ENCODE measurements at regions not wholly inside any gene's neighbourhood (a gene's known extent, or its start where the extent isn't known, plus 50 kb on each side); places are given as distances from the start of the nearest gene placed in this dataset.

- Histone ChIP-seq H2AK5ac (ENCODE audit: low read length) (no peak overlapping the region), H3K27ac (ENCODE audit: low read depth, low read length) (no peak overlapping the region), H2BK12ac (ENCODE audit: low read length) (no peak overlapping the region), H3K9me3 (ENCODE audit: insufficient read depth, low read depth, low read length) (no peaks in the 10 kb centered on the region), H3K79me1 (ENCODE audit: low read length) (no peaks in the 10 kb centered on the region), H3K9ac (ENCODE audit: low read length) (no peak overlapping the region), H3K27me3 (ENCODE audit: insufficient read depth, low read length) (no peaks in the 10 kb centered on the region), H4K8ac (ENCODE audit: low read depth, low read length) (no peak overlapping the region), H3K14ac (ENCODE audit: low read length) (no peak overlapping the region), H3K18ac (ENCODE audit: low read length) (no peak overlapping the region), H3K4me2 (ENCODE audit: low read length) (no peak overlapping the region), H2BK120ac (ENCODE audit: insufficient read depth, low read length, poor library complexity) (no peak overlapping the region), H4K91ac (ENCODE audit: low read depth, low read length) (no peak overlapping the region), H2BK5ac (ENCODE audit: low read depth, low read length, poor library complexity) (no peak overlapping the region), H3K4me1 (ENCODE audit: control insufficient read depth in 1 of 2, insufficient read depth in 2 of 2, low read length in 2 of 2) (no peaks in the 10 kb centered on the region), H3K4ac (ENCODE audit: low read depth, low read length) (no peak overlapping the region), H2AFZ (ENCODE audit: insufficient read depth, low read length, poor library complexity) (no peak overlapping the region), H3K4me3 (ENCODE audit: low read depth, low read length) (no peak overlapping the region), H3K79me2 (ENCODE audit: control insufficient read depth, insufficient read depth, low read length, poor library complexity) (no peaks in the 10 kb centered on the region), H4K12ac (ENCODE audit: low read depth, low read length) (no peak overlapping the region), H3K36me3 (ENCODE audit: control insufficient read depth in 1 of 2, insufficient read depth in 2 of 2, low read length in 2 of 2) (no peaks in the 10 kb centered on the region), H3K23ac (ENCODE audit: low read length) (no peak overlapping the region)
- WGBS (ENCODE audit: extremely low coverage, insufficient coverage, insufficient read length) = no CpG with 5 or more reads among the region's 6 CpGs
- DNase-seq = no peak
Observed at GRCh38 chr5:82362636-82363035, 84.5 kb upstream of the RPS23 start.

- no CpG with 5 or more reads among the region's 3 CpGs for WGBS (ENCODE audit: extremely low coverage, insufficient coverage, insufficient read length)
- no peak for DNase-seq
- no peaks in the 10 kb centered on the region for H3K79me2 ChIP-seq (ENCODE audit: control insufficient read depth, insufficient read depth, low read length, poor library complexity)
- no peak overlapping the region for H4K91ac ChIP-seq (ENCODE audit: low read depth, low read length)
- H4K8ac ChIP-seq (ENCODE audit: low read depth, low read length) = no peak overlapping the region
- no peak overlapping the region for H2AFZ ChIP-seq (ENCODE audit: insufficient read depth, low read length, poor library complexity)
- H3K23ac ChIP-seq (ENCODE audit: low read length) = no peak overlapping the region
- H2BK120ac ChIP-seq (ENCODE audit: insufficient read depth, low read length, poor library complexity) = no peak overlapping the region
- H3K79me1 ChIP-seq (ENCODE audit: low read length) = no peaks in the 10 kb centered on the region
- no peak overlapping the region for H2BK12ac ChIP-seq (ENCODE audit: low read length)
- H3K4me1 ChIP-seq (ENCODE audit: control insufficient read depth in 1 of 2, insufficient read depth in 2 of 2, low read length in 2 of 2) = peaks cover 0 to 5% of the 10 kb centered on the region in 2 experiments
- H3K9me3 ChIP-seq (ENCODE audit: insufficient read depth, low read depth, low read length) = no peaks in the 10 kb centered on the region
- H4K12ac ChIP-seq (ENCODE audit: low read depth, low read length) = no peak overlapping the region
- H3K27me3 ChIP-seq (ENCODE audit: insufficient read depth, low read length) = no peaks in the 10 kb centered on the region
- H3K9ac ChIP-seq (ENCODE audit: low read length) = no peak overlapping the region
- no peak overlapping the region for H3K27ac ChIP-seq (ENCODE audit: low read depth, low read length)
- no peak overlapping the region for H3K4ac ChIP-seq (ENCODE audit: low read depth, low read length)
- no peak overlapping the region for H3K4me2 ChIP-seq (ENCODE audit: low read length)
- no peak overlapping the region for H2BK5ac ChIP-seq (ENCODE audit: low read depth, low read length, poor library complexity)
- no peaks in the 10 kb centered on the region for H3K36me3 ChIP-seq (ENCODE audit: control insufficient read depth in 1 of 2, insufficient read depth in 2 of 2, low read length in 2 of 2)
- no peak overlapping the region for H3K18ac ChIP-seq (ENCODE audit: low read length)
- H3K4me3 ChIP-seq (ENCODE audit: low read depth, low read length) = no peak overlapping the region
- no peak overlapping the region for H2AK5ac ChIP-seq (ENCODE audit: low read length)
- H3K14ac ChIP-seq (ENCODE audit: low read length) = no peak overlapping the region
Observed at GRCh38 chr5:82360022-82360421, 81.9 kb upstream of the RPS23 start.

- H3K79me2 ChIP-seq (ENCODE audit: control insufficient read depth, insufficient read depth, low read length, poor library complexity) = no peaks in the 10 kb centered on the region
- no peak overlapping the region for H4K91ac ChIP-seq (ENCODE audit: low read depth, low read length)
- H3K14ac ChIP-seq (ENCODE audit: low read length) = no peak overlapping the region
- no peak overlapping the region for H3K9ac ChIP-seq (ENCODE audit: low read length)
- H4K12ac ChIP-seq (ENCODE audit: low read depth, low read length) = no peak overlapping the region
- DNase-seq = no peak
- H3K79me1 ChIP-seq (ENCODE audit: low read length) = no peaks in the 10 kb centered on the region
- no peak overlapping the region for H2BK12ac ChIP-seq (ENCODE audit: low read length)
- no peaks in the 10 kb centered on the region for H3K36me3 ChIP-seq (ENCODE audit: control insufficient read depth in 1 of 2, insufficient read depth in 2 of 2, low read length in 2 of 2)
- no peak overlapping the region for H3K4ac ChIP-seq (ENCODE audit: low read depth, low read length)
- no peak overlapping the region for H2AFZ ChIP-seq (ENCODE audit: insufficient read depth, low read length, poor library complexity)
- no peak overlapping the region for H2BK120ac ChIP-seq (ENCODE audit: insufficient read depth, low read length, poor library complexity)
- H2AK5ac ChIP-seq (ENCODE audit: low read length) = no peak overlapping the region
- H3K27me3 ChIP-seq (ENCODE audit: insufficient read depth, low read length) = no peaks in the 10 kb centered on the region
- H3K9me3 ChIP-seq (ENCODE audit: insufficient read depth, low read depth, low read length) = no peaks in the 10 kb centered on the region
- no peak overlapping the region for H3K27ac ChIP-seq (ENCODE audit: low read depth, low read length)
- no peak overlapping the region for H3K4me3 ChIP-seq (ENCODE audit: low read depth, low read length)
- no CpG with 5 or more reads among the region's 3 CpGs for WGBS (ENCODE audit: extremely low coverage, insufficient coverage, insufficient read length)
- H3K18ac ChIP-seq (ENCODE audit: low read length) = no peak overlapping the region
- no peak overlapping the region for H3K23ac ChIP-seq (ENCODE audit: low read length)
- no peak overlapping the region for H3K4me2 ChIP-seq (ENCODE audit: low read length)
- no peak overlapping the region for H4K8ac ChIP-seq (ENCODE audit: low read depth, low read length)
- peaks cover 0 to 5% of the 10 kb centered on the region in 2 experiments for H3K4me1 ChIP-seq (ENCODE audit: control insufficient read depth in 1 of 2, insufficient read depth in 2 of 2, low read length in 2 of 2)
- H2BK5ac ChIP-seq (ENCODE audit: low read depth, low read length, poor library complexity) = no peak overlapping the region
Observed at GRCh38 chr5:82359272-82359671, 81.1 kb upstream of the RPS23 start.

- H4K8ac ChIP-seq (ENCODE audit: low read depth, low read length) = no peak overlapping the region
- H3K4me3 ChIP-seq (ENCODE audit: low read depth, low read length) = no peak overlapping the region
- H3K18ac ChIP-seq (ENCODE audit: low read length) = no peak overlapping the region
- H3K4me2 ChIP-seq (ENCODE audit: low read length) = no peak overlapping the region
- no peak overlapping the region for H2BK120ac ChIP-seq (ENCODE audit: insufficient read depth, low read length, poor library complexity)
- H4K12ac ChIP-seq (ENCODE audit: low read depth, low read length) = no peak overlapping the region
- peaks cover 0 to 5% of the 10 kb centered on the region in 2 experiments for H3K4me1 ChIP-seq (ENCODE audit: control insufficient read depth in 1 of 2, insufficient read depth in 2 of 2, low read length in 2 of 2)
- H3K9ac ChIP-seq (ENCODE audit: low read length) = no peak overlapping the region
- H4K91ac ChIP-seq (ENCODE audit: low read depth, low read length) = no peak overlapping the region
- no peak overlapping the region for H3K14ac ChIP-seq (ENCODE audit: low read length)
- H2AK5ac ChIP-seq (ENCODE audit: low read length) = no peak overlapping the region
- no CpG with 5 or more reads among the region's 2 CpGs for WGBS (ENCODE audit: extremely low coverage, insufficient coverage, insufficient read length)
- no peak for DNase-seq
- H3K27ac ChIP-seq (ENCODE audit: low read depth, low read length) = no peak overlapping the region
- H3K4ac ChIP-seq (ENCODE audit: low read depth, low read length) = no peak overlapping the region
- no peaks in the 10 kb centered on the region for H3K9me3 ChIP-seq (ENCODE audit: insufficient read depth, low read depth, low read length)
- H3K79me2 ChIP-seq (ENCODE audit: control insufficient read depth, insufficient read depth, low read length, poor library complexity) = no peaks in the 10 kb centered on the region
- H3K36me3 ChIP-seq (ENCODE audit: control insufficient read depth in 1 of 2, insufficient read depth in 2 of 2, low read length in 2 of 2) = no peaks in the 10 kb centered on the region
- H3K23ac ChIP-seq (ENCODE audit: low read length) = no peak overlapping the region
- H3K27me3 ChIP-seq (ENCODE audit: insufficient read depth, low read length) = no peaks in the 10 kb centered on the region
- no peak overlapping the region for H2AFZ ChIP-seq (ENCODE audit: insufficient read depth, low read length, poor library complexity)
- no peak overlapping the region for H2BK5ac ChIP-seq (ENCODE audit: low read depth, low read length, poor library complexity)
- H2BK12ac ChIP-seq (ENCODE audit: low read length) = no peak overlapping the region
- no peaks in the 10 kb centered on the region for H3K79me1 ChIP-seq (ENCODE audit: low read length)
Observed at GRCh38 chr5:82358457-82358856, 80.3 kb upstream of the RPS23 start.

Data from trophoblast cell (in vitro differentiated cells and primary cell).